Activated naive CD4-positive, alpha-beta T cell treated with anti-CD3 and anti-CD28 coated beads, Interleukin-2, amount 50 U/mL, for 16 hours (primary cell): ENCODE measurements at regions not wholly inside any gene's neighbourhood (a gene's known extent, or its start where the extent isn't known, plus 50 kb on each side); places are given as distances from the start of the nearest gene placed in this dataset.
"Not testable (repeated sequence)": the region's sequence is repeated elsewhere in the genome, so short reads cannot be mapped to it uniquely, and the experiment has no call there.

ENCODE experiments used
- DNase-seq: peaks from one replicate; pipeline ENCODE4 v3.0.0-alpha.2; 2020

DNA sequence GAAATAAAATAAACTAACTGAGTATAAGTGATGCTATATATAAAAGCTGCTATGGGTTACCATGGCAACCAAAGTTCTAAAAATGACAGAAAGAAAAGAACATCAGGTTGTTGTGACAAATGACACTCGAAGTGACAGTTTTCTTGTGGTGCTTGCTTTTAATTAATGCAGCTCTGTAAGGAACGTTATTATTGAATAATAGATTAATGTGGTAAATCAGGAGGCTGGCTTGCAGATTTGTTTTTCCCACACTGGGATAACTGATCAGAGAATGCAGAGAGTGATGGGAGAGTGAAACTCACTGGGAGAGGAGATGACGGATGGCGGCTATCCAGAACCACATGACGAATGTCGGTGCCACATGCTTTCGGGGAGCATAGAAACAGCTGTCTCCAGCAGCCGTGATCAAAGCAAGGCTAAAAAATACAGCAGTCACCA is 207.0 kb upstream of the ATP10A start:
- DNase-seq: no peak

DNA sequence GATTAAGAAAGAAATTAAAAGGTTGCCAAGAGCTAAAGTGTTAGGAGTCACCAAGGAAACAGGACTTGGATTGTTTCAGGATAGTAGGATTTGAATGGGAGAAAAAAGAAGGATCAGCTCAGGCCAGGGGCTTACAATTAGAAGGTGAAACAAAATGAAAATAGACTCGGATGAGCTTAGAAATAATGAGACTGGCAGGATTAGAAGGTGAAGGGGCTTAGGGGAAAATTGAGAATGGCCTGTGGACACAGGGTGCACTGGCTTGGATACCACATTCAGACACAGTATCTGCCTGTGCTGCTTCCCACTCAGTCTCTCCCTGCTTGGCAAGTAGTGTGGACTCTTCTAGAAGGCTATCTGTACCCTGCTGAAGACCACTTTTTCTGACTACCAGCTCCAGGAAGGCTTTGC is 206.1 kb upstream of the ATP10A start:
- no peak for DNase-seq

GRCh38 chr15:26066896-26067295 is 203.8 kb upstream of the ATP10A start:
- DNase-seq: no peak

DNA sequence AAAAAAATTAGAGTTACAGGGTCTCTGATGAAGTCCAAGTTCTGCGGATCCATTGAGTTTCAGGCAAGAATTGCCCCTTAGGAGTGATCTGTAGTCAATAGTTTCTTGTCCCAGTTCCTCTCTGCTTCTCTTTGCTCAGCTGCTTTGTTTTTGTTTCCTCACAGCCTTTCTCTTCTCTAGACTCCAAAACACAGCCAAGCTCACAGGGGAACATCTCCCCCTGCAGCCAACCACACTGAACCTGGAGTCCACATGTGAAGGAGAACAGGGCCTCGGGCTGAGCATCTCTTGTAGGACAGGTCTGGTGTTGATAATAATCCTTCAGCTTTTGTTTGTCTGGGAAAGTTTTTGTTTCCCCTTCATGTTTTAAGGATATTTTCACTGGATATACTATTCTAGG is 202.6 kb upstream of the ATP10A start:
- no peak for DNase-seq

DNA sequence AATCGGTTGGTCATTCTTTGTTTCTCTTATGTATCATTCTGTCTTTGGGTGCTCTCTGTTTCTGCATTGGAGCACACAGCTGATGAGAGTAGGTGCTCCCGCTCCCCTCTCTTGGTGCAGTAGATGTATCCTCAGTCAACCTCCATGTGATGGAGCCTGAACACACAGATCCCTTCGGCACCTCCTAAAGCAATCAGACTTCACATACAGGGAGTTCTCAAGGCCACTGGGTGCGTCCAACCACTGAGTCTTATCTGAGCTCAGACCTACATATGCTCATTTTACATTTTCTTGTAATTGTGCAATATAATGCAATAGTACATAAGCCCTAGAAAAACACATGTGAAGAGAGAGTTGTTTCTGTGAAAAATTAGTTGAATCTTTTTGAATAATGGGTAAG is 198.1 kb upstream of the ATP10A start:
- no peak for DNase-seq

- DNase-seq: not testable (repeated sequence)
Observed at GRCh38 chr15:26056766-26057165, 193.6 kb upstream of the ATP10A start.

DNA sequence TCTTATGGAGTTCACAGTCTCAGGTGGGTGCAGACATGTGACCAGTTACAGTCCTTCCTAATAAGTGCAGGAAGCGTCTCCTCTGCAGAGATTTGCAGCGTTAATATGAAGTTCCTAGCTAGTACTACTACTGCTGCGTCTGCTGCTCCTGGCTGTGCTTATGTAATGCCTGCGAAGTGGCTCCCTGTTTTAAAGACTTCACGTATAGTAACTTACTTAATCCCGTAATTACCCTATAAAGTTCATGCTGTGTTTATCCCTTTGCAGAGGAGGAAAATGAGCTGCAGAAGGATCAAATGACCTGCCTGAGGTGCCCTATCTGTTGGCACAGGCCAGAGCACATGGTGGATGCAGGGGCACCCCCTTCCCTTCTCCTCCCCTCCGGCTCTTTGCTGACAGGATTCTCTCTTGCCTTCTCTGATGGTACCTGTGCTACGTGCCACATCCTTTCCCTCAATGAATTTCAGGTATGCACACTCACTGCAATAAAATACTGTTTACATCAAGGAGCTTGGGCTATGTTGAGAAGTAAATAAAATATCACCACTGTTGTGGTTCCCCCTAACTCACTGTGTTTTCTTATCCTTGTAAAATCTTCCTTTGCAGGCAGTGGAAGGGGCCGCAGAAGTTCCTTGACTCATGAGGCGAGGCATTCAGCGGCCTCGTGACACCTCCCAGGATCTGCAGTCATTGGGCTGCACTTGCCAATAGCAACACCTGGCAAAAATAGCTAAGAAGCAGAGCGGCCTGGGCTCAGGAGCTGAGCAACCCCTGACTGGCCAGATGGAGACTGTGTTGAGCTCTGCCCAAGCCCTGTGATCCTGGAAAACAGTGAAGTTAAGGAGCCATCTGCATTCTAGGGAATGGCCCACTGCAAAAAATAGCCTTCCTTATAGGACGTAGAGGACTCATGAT is 188.9 kb upstream of the ATP10A start:
- DNase-seq: no peak

- DNase-seq: no peak
Observed at GRCh38 chr15:26050984-26051383, 187.9 kb upstream of the ATP10A start.

DNA sequence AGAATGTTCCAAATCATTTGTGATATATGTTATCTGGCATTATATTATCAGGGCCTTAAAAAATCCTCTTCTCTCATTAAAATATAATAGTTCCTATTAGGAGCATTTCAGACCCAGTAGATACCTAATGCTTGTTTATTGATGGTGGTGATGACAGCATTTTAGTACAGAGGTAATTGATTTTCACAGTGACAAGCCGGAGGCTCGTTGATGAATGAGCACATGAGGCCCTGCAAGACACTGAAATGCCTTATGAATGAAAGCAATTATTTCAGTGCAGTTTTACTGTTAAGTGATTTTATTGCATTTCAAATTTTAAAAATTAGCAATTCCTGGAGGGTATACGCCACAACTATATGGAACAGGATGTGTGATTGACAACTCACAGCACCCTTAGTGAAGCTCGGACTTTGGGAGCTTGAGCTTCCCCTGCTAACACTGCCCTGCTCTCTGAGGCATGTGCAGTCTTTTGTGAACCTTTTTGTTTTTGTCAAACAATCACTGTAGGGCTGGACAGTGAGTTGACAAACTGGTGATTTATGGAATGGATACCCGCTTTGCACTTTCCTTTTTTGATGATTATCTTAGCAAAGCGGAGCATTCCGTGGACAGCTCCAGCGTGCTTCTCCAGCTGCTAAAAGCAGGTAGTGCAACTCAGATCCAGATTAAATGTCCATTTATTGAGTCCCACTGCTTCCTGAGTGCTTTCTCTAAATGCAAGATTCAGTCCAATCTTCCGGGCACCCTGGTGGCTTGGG is 187.0 kb upstream of the ATP10A start:
- no peak for DNase-seq

DNA sequence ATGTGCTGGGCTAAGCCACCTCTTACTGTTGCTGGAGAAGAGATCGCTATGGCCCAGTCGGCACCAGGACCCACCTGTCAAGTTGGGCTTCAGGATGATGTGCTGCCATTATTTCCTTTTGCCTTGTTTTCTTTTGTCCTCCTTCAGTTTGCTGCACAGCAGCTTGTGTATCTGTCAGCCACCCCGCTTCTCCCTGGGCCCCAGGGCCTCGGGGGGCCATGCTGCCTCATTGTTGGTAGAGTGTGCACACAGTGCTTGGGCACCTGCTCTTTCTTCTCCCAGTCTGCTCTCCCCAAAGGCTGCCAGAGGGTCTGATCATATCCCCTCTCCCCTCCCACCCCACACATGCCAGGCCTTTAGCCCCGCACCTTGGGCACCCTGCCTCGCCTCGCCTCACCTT is 185.5 kb upstream of the ATP10A start:
- DNase-seq: no peak

- DNase-seq: no peak
Observed at GRCh38 chr15:26045516-26045915, 182.4 kb upstream of the ATP10A start.

GRCh38 chr15:26043018-26043417 is 179.9 kb upstream of the ATP10A start:
- no peak for DNase-seq

- no peak for DNase-seq
Observed at GRCh38 chr15:26038693-26039092, 175.6 kb upstream of the ATP10A start.

- DNase-seq: no peak
Observed at GRCh38 chr15:26037369-26037768, 174.2 kb upstream of the ATP10A start.

DNA sequence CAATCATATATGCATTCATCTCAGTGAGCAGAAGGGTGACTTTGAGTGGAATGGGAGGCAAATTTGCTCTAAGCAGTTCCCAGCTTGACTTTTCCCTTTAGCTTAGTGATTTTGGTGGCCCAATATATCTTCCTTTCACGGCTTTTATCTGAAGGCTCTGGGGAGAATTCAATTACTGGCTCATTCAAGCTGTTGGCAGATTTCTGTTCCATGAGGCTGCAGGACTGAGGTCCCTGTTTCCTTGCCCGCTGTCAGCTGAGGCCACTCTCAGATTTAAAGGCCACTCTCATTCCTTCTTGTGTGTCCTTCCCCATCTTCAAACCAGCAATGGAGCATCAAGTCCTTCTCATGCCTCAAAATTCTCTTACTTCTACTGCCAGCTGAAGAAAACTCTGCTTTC is 170.4 kb upstream of the ATP10A start:
- no peak for DNase-seq

GRCh38 chr15:26032162-26032846 is 169.2 kb upstream of the ATP10A start:
- DNase-seq: no peak

- not testable (repeated sequence) for DNase-seq
Observed at GRCh38 chr15:26029586-26029985, 166.5 kb upstream of the ATP10A start.

- DNase-seq: no peak
Observed at GRCh38 chr15:26029146-26029545, 166.0 kb upstream of the ATP10A start.

DNA sequence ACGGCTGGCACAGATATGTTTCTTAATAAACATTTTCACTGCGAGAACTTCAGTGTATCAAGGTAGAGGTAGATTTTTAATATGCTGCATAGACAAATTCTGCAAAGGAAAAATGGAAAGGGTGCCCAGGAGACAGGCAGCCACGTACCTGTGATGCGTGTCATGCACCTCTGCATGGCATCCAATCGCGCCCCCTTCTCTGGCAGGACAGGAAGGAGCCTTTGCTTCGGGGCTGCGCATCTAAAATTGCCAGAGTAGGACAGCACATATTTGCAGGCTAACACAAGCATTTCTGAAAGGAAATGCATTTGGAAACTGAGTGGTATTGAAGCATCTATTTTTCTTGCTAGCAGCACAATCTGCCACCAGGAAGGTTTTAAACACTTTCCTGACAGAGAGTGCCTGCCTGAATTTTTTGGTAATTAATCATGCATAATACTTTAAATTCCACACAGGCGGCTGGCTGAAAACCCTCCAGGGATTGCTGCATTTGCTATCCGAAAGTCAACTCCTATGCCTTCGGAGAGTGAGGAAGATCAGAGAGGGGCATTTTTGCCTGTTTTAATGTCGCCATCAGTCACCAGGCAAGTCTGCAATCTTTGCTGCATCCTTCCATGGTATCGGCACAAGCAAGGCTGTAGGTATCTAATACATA is 165.1 kb upstream of the ATP10A start:
- DNase-seq: no peak

- not testable (repeated sequence) for DNase-seq
Observed at GRCh38 chr15:26026671-26027070, 163.5 kb upstream of the ATP10A start.

DNA sequence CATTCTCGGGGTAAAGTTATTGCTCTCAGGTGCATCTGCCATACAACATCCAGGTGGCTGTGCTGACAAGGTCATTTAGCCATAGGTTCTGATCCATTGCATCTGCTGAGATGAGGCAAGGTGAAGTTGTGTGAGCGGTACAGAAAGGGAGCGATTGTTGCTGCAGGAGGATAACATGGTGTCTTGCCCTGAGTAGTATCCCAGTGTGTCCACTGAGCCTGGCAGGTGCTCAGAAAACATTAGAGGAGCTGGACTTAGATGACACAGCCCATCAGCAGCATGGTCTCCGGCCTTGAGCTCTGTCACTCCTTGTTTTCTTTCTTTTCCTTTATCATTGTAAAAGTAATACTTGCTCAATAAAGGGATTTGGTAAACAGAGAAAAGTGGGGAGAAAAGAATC is 161.1 kb upstream of the ATP10A start:
- no peak for DNase-seq

- no peak for DNase-seq
Observed at GRCh38 chr15:26023691-26024090, 160.6 kb upstream of the ATP10A start.

- DNase-seq: no peak
Observed at GRCh38 chr15:26023231-26023630, 160.1 kb upstream of the ATP10A start.
